ENCODE measurements at regions not wholly inside any gene's neighbourhood (a gene's known extent, or its start where the extent isn't known, plus 50 kb on each side); places are given as distances from the start of the nearest gene placed in this dataset.

DNA sequence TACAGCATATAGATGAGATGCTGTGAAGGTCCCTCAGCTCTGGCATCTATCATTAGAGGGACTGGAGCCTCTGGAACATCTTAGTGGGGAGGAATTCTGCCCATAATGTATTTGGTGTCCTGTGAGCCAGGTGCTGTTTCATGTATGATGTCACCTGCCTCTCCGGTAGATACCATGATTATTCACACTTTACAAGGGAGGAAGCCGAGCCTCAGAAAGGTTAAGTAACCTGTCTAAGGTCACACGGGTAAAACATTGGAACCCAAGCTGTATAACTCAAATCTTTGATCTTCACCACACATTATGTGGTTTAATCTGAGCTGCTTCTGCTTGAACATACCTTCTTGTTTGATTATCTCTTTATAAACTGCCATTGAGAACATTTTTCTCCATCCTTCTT, 442.8 kb downstream of the BCOR start:
- H3K4me3 Mint-ChIP-seq = no peak overlapping the region
- H2BK12ac ChIP-seq (ENCODE audit: insufficient read length, low read depth, low read length) = no peak overlapping the region
- H3K36me3 Mint-ChIP-seq (ENCODE audit: insufficient read depth in 1 of 3, low read depth in 3 of 3) = peaks cover 0 to 6% (median 6%) of the 10 kb centered on the region in 3 experiments; a peak in 4 of 7 replicates
- no peak overlapping the region for H3K27ac ChIP-seq (ENCODE audit: insufficient read length, low read depth, low read length)
- H3K18ac ChIP-seq (ENCODE audit: insufficient read length, low read depth, low read length) = no peak overlapping the region
- H4K5ac ChIP-seq (ENCODE audit: insufficient read length, low read depth, low read length) = no peak overlapping the region
- H4K8ac ChIP-seq (replicated peaks; ENCODE audit: insufficient read length, low read depth, low read length) = no peak overlapping the region
- no peaks in the 10 kb centered on the region for H3K9me3 ChIP-seq (ENCODE audit: control insufficient read depth, low read depth, low read length)
- no peak overlapping the region for H2BK20ac ChIP-seq (ENCODE audit: low read depth, low read length, poor library complexity, severe bottlenecking)
- no peak overlapping the region for H3K4ac ChIP-seq (ENCODE audit: low read depth, low read length)
- H3K79me2 ChIP-seq (ENCODE audit: insufficient read depth, low read length) = no peaks in the 10 kb centered on the region
- peak overlapping the region; percentile 29 to 98 (median 96); a peak in 4 of 7 replicates for H3K27ac Mint-ChIP-seq
- H3K23ac ChIP-seq (ENCODE audit: insufficient read length, low read depth, low read length) = no peak overlapping the region
- no peak overlapping the region for H3T11ph ChIP-seq (ENCODE audit: low read length)
- H3K27me3 Mint-ChIP-seq (ENCODE audit: low read depth) = peaks cover 4% of the 10 kb centered on the region
- peak overlapping the region; percentile 41 for H3K4me2 ChIP-seq (ENCODE audit: insufficient read depth, insufficient read length, low read length)
- H3K14ac ChIP-seq (ENCODE audit: insufficient read depth, low read length) = no peak overlapping the region
- TF ChIP-seq, protein P1, sequence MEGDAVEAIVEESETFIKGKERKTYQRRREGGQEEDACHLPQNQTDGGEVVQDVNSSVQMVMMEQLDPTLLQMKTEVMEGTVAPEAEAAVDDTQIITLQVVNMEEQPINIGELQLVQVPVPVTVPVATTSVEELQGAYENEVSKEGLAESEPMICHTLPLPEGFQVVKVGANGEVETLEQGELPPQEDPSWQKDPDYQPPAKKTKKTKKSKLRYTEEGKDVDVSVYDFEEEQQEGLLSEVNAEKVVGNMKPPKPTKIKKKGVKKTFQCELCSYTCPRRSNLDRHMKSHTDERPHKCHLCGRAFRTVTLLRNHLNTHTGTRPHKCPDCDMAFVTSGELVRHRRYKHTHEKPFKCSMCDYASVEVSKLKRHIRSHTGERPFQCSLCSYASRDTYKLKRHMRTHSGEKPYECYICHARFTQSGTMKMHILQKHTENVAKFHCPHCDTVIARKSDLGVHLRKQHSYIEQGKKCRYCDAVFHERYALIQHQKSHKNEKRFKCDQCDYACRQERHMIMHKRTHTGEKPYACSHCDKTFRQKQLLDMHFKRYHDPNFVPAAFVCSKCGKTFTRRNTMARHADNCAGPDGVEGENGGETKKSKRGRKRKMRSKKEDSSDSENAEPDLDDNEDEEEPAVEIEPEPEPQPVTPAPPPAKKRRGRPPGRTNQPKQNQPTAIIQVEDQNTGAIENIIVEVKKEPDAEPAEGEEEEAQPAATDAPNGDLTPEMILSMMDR (conservative IDR thresholded peaks at IDR 0.05) = no peak
- no peak overlapping the region for H2BK120ac ChIP-seq (ENCODE audit: low read depth, low read length, poor library complexity, severe bottlenecking)
- H3K23me2 ChIP-seq (ENCODE audit: insufficient read length, low read depth, low read length, poor library complexity, severe bottlenecking) = no peaks in the 10 kb centered on the region
- DNase-seq = no peak
- no peak overlapping the region for H2BK5ac ChIP-seq (ENCODE audit: insufficient read length, low read length)
- no peak overlapping the region for H4K91ac ChIP-seq (ENCODE audit: insufficient read length, low read depth, low read length)
- H3K4me1 ChIP-seq (ENCODE audit: insufficient read depth, low read length) = peaks cover 4% of the 10 kb centered on the region; the same call in 1 of the 2 replicates
- peaks cover 44 to 46% of the 10 kb centered on the region in 2 experiments for H3K4me1 Mint-ChIP-seq
- no peaks in the 10 kb centered on the region for H3K79me1 ChIP-seq (ENCODE audit: insufficient read depth, low read depth, low read length, poor library complexity, severe bottlenecking)
- H2AFZ ChIP-seq (ENCODE audit: low read length) = no peak overlapping the region
- no peak overlapping the region for H3K9ac ChIP-seq (ENCODE audit: extremely low read depth, insufficient read length, low read length)
- H3K9me3 Mint-ChIP-seq = peaks cover 73 to 80% of the 10 kb centered on the region in 2 experiments
- no peak overlapping the region for H2AK5ac ChIP-seq (ENCODE audit: insufficient read length, low read length)
- no peak overlapping the region for H3K56ac ChIP-seq (ENCODE audit: insufficient read length, low read depth, low read length)
- H4K20me1 ChIP-seq (ENCODE audit: control insufficient read depth, insufficient read depth, insufficient read length) = no peaks in the 10 kb centered on the region
- no CpG with 5 or more reads among the region's 3 CpGs for WGBS (ENCODE audit: extremely low coverage, insufficient read length, low lambda C conversion rate)
- H3K27me3 ChIP-seq (ENCODE audit: insufficient read depth, low read length) = no peaks in the 10 kb centered on the region
- no peak overlapping the region for H2BK15ac ChIP-seq (ENCODE audit: low read depth, low read length)

Data from H9 (cell line).